Testis (tissue), 2 donors: ENCODE measurements at regions not wholly inside any gene's neighbourhood (a gene's known extent, or its start where the extent isn't known, plus 50 kb on each side); places are given as distances from the start of the nearest gene placed in this dataset.

Experiments used
- CTCF ChIP-seq, 3 experiments: fragments of 450-650 bp in 2 of 3; fragments of 200-600 bp in 1 of 3; sonication (generic) in 1 of 3; IDR thresholded peaks; one replicate each; pipeline ENCODE4 v1.5.1; 2016 to 2019; ENCODE audit warnings: antibody characterized with exemption in 3 of 3, mild to moderate bottlenecking in 2 of 3, moderate library complexity in 1 of 3
- POLR2A ChIP-seq: fragments of 450-650 bp; IDR thresholded peaks from one replicate; pipeline ENCODE4 v1.6.1; 2017; ENCODE audit warnings: antibody characterized with exemption, mild to moderate bottlenecking, moderate library complexity

- TF ChIP-seq CTCF (IDR thresholded peaks at IDR 0.05) (no peak), POLR2A (no peak)
These were observed 1356.8 kb upstream of the CRIM1 start for GRCh38 chr2:34998741-34999140.
